C4-2B (cell line): ENCODE measurements at regions not wholly inside any gene's neighbourhood (a gene's known extent, or its start where the extent isn't known, plus 50 kb on each side); places are given as distances from the start of the nearest gene placed in this dataset.
A peak's percentile ranks its signal among the peaks of the same experiment; 100 is the strongest.
"Not testable (repeated sequence)": the region's sequence is repeated elsewhere in the genome, so short reads cannot be mapped to it uniquely, and the experiment has no call there.

Experiments
- H3K27ac ChIP-seq: fragments of 450-650 bp; 2 replicates; pipeline ENCODE4 v1.5.1; 2017
- CTCF ChIP-seq: fragments of 450-650 bp; conservative IDR thresholded peaks from 2 replicates; pipeline ENCODE4 v1.5.1; 2017; ENCODE audit warnings: mild to moderate bottlenecking
- ZFX ChIP-seq: fragments of 450-650 bp; IDR thresholded peaks from 2 replicates; pipeline ENCODE4 v1.6.1; 2017

- no peak overlapping the region for H3K27ac ChIP-seq
- TF ChIP-seq ZFX (no peak), CTCF (peak; percentile 33)
Observed at GRCh38 chr4:84151574-84151973, 347.5 kb downstream of the NKX6-1 start.

- TF ChIP-seq ZFX: no peak
- no peak for TF ChIP-seq CTCF
- no peak overlapping the region for H3K27ac ChIP-seq
Observed at GRCh38 chr4:84150177-84150576, 348.9 kb downstream of the NKX6-1 start.

- no peak for TF ChIP-seq ZFX
- TF ChIP-seq CTCF: no peak
- H3K27ac ChIP-seq: no peak overlapping the region
Observed at GRCh38 chr4:84147831-84148230, 351.3 kb downstream of the NKX6-1 start.

- no peak for TF ChIP-seq CTCF
- TF ChIP-seq ZFX: no peak
- H3K27ac ChIP-seq: no peak overlapping the region
Observed at GRCh38 chr4:84146300-84146959, 352.7 kb downstream of the NKX6-1 start.

GRCh38 chr4:84145176-84145575 lies 353.9 kb downstream of the NKX6-1 start:
- TF ChIP-seq CTCF: no peak
- TF ChIP-seq ZFX: no peak

GRCh38 chr4:84126911-84127310 lies 372.2 kb downstream of the NKX6-1 start:
- H3K27ac ChIP-seq: not testable (repeated sequence)

More at GRCh38 chr4:84145176-84145575, 353.9 kb downstream of the NKX6-1 start:
- no peak overlapping the region for H3K27ac ChIP-seq

- TF ChIP-seq ZFX: no peak
- no peak overlapping the region for H3K27ac ChIP-seq
Observed at GRCh38 chr4:84126061-84126787, 372.9 kb downstream of the NKX6-1 start.

- no peak for TF ChIP-seq ZFX
- TF ChIP-seq CTCF: no peak
- H3K27ac ChIP-seq: no peak overlapping the region
Observed at GRCh38 chr4:84110040-84110439, 389.1 kb downstream of the NKX6-1 start.

GRCh38 chr4:84101653-84102625 lies 397.2 kb downstream of the NKX6-1 start:
- H3K27ac ChIP-seq: not testable (repeated sequence)
